ENCODE measurements at regions not wholly inside any gene's neighbourhood (a gene's known extent, or its start where the extent isn't known, plus 50 kb on each side); places are given as distances from the start of the nearest gene placed in this dataset.
A peak's percentile ranks its signal among the peaks of the same experiment; 100 is the strongest.

DNA sequence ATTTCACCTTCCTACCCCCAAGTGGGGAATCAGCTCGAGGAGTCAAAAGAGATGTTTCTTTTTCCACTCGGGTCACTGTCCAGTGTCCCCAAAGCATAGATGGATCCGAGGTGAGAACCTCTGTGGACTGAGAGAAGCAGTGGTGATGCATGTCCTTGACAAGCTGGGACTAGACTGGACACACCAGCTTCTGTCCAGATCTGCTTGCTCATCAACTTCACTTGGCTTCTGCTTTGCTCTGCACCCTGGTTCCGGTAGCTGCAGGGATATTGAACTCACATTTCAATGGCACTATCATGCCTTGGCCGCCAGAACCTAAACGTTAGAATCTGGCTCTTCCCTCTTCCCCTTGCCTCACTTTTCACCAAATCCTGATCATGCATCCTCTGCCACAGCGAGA is 50.3 kb upstream of the CXCL12 start:
- DNase-seq (ENCODE audit: low spot score), result no peak

DNA sequence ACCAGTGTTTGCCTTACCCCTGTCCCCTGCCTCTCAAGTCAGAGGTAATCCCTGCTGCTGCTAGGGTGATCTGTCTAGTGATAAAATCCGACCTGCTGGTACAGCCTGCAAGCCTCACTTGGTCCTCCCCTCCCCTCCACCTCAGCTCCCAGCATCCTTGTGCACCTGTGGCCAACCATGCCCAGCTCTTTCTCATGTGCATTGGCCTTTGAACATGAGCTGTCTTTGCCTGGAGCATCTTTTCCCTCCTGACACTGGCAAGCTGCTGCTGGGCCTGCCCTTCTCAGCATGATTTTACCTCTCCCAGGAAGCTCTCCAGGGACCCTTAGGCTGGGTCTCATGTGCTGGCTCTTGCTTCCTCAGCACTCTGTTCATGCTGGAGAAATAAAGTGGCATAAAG is 51.3 kb upstream of the CXCL12 start:
- no peak for DNase-seq (ENCODE audit: low spot score)

DNA sequence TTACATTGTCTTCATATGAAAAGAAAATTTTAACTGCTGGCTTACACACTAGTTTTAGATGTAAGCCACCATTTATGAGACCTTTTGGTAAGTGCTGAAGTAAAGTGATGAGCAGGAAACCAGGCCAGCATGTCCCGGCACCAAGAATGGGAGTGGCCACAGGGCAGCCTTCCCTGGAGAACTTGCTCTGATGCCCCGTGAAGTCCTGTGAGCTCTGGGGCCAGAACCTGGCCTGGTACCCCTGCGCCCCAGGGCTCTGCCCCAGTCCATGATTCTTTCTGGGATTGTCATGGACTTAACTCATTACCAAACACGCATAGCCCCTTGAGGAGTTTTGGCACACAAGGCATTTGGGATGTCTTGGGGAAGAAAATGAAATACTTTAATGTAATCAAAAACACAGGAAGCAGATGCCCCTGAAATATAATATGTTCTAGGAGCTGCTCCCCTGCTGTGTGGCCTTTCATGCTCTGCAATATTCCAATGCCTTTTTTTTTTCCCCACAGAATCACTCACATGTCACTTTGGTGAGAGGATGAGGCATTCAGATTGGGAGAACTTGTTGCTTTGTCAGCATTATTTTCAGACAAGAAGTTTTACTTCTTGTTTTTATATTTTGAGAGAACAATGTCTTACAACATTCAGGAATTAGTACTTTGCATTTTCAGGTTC is 53.1 kb upstream of the CXCL12 start:
- DNase-seq (ENCODE audit: low spot score), result peak; percentile 9

DNA sequence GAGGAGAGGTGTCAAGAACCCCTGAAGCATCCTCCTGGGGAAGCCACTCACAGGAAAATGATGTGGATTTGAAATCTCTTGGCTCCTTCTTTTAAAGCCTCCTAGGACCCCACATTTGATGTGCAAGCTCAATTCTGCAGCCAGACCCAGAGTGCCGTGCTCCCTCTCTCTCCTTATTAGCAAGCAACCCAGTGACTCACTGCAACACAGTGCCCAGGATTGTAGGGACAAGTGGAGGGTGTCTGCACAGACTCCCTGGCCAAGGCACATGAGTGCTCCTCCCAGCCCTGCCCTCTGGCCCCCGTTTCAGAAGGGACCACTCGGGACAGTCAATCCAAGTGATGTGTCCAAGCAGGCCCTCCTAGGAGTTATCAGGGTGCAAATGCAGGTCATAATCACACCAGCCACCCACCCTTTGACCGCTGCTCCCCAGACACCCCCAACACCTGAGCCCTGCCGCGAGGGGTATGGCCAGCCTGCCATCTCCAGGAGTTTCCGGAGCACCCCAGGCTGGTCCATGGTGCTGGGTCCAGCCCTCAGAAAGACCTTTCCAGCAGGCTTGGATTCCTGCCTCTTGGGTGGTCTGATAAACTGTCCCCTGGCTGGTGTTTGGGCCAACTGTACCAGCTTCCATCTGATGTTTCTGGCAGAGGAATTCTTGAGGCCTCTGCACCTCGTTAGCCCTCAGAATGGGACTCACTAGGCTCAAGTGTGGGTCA is 54.5 kb upstream of the CXCL12 start:
- DNase-seq (ENCODE audit: low spot score), result no peak

DNA sequence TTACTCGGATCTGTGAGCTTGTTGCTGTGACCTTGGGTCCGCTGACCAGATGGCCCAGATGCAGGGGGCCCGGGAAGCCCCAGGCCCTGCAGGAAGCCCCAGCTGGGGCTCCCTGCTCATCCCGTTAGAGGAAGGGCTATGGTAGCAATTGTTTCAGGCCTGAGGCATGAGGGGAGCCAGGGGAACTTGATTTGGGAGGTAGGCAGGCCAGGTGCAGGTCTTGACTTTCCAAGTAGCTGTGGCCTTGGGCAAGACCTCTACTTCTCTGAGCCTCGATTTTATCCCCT is 55.0 kb upstream of the CXCL12 start:
- DNase-seq (ENCODE audit: low spot score), result no peak

DNA sequence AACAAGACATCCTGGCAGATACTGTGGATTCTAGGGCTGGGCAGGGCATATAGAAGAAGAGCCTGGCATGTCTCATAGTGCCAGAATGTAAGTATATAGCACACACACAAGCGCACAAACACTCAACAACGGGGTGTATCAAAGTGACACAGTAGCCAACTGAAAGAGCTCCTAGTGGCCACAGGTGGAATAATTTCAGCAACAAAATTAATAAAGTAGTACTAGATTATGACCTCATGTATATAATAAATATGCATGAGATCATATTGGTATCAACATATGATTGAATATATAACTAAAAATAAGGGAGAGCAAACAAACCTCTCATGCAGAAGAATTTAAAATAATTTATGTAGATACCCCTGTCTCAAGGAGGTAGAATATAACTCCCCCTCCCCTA is 72.4 kb upstream of the CXCL12 start:
- DNase-seq (ENCODE audit: low spot score), result no peak

DNA sequence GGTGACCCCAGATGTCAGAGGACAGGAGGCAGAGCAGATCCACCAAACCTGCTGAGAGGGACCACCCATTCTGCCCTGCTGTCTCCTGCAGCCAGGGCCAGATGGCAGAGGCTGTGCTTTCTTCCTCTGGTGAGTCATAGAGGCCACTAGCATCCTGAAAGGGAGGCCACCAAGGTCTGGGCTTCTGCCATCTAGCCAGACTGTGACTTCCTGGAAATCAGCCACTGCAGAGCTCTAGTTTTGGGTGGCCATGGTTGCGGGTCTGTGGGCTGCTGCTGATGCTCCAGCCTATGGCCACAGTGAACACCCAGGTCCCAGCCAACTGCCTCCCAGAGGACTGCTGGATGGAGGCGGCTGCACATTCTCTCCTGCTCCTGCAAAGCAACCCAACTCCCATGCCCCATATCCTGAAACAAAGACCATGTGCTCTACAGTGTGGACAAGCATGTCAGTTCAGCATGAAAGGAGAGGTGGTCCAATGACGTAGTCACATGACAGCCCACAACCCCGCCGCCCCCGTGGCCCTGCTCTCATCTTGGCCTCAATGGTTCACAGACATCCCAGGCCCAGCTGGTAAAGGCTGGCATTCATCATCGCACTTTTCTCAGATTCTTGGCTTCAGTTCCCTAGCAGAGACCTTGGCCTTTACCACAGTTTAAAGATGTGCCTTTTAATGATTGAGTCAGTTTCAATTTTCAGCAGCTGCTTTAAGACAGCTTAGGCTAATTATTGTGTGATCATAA is 73.9 kb upstream of the CXCL12 start:
- no peak for DNase-seq (ENCODE audit: low spot score)

DNA sequence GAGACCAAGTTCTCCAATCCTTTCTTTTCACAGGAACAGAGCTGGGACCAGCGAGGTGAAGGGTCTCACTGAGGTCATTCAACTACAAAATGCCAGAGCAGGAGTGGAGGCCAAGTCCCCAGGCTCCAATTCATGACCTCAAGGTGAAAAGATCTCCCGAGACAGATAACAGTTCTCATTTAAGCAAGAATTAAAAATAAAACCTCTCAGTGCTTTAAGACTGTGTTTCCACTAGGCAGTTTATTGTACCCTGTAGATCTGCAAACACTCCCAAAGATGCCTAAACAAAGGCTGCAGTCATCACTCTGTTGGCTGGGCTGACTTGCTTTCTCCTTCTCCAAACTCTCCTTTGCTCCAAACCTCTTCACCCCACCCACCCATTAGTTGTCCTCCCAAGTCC is 74.8 kb upstream of the CXCL12 start:
- DNase-seq (ENCODE audit: low spot score), result no peak

DNA sequence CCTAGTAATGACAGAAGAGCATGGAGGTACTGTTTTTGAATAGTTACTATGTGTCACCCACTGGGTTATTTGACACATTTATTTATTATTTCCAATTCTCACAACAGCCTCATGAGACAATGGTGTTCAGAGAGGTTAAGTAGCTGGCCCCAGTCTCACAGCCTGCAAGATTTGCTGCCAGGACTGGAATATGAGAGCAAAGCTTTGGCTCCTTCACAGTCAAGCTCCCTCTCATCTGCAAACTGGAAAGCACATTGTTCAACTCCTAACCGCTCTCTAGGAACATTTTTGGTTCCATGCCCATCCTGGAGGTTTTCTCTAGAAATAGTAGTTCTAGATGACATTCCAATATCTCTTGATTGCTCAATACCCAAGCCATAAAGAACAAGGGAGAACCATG is 75.5 kb upstream of the CXCL12 start:
- no peak for DNase-seq (ENCODE audit: low spot score)

DNA sequence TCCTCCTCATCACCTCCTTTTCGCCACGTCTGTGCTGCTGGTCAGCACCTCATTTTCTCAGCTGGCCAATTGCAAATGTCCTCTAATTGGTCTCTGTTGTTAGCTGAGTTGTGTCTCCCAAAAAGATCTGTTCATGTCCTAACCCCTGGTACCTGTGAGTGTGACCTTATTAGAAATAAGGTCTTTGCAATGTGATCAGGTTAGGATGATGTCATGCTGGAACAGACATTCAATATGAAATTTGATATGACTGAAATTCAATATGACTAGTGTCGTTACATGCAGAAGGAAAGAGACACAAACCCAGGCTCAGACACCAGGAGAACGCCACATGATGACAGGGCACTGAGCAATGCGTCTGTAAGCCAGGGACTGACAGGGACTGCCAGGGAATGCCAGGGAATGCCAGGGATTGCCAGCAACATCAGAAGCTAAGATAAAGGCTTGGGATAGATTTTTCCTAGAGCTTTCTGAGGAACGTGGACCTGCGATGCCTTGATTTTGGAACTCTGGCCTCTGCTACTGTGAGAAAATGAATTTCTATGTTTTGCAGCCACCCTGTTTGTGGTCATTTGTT is 77.5 kb upstream of the CXCL12 start:
- no peak for DNase-seq (ENCODE audit: low spot score)

DNA sequence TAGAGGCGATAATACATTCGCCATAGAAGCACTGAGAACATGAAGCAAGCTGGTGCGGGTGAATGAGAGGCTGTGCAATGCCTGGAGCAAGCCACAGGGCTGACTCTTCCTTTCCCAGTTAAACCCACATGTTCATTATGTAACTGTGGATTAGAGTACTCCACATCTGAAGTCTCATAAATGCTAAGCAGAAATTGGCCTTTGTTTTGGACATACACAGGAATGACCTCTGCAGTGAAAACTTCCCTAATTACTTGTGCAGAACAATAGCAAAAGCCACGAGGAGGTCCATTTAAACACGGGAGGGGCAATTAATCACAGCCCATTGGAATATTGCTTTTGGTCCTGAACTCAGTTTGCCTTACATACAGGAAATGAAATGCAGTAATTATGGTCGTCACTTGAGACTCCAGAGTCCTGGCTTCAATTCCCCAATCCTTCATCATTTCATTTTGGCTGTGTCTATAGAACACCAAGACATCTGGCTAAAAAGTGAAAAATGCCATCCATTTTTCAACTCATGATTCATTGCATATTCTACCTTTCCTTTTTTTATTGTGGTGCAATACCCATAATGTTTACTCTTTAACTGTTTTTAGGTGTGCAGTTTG is 78.7 kb upstream of the CXCL12 start:
- peak; percentile 15 for DNase-seq (ENCODE audit: low spot score)

DNA sequence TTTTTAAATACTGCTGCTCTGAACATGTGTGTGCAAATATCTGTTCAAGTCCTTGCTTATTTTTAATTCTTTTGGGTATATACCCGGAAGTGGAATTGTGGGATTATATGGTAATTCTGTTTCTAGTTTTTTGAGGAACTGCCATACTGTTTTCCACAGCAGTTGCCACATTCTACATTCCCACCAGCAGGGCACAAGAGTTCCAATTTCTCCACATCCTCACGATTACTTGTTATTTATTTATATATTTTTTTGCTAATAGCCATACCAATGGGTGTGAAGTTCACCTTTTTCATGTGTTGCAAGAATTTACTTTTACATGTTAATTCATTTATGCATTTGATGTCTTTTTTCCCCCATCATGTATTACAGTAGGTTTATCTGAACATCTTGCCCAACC is 79.6 kb upstream of the CXCL12 start:
- no peak for DNase-seq (ENCODE audit: low spot score)

DNA sequence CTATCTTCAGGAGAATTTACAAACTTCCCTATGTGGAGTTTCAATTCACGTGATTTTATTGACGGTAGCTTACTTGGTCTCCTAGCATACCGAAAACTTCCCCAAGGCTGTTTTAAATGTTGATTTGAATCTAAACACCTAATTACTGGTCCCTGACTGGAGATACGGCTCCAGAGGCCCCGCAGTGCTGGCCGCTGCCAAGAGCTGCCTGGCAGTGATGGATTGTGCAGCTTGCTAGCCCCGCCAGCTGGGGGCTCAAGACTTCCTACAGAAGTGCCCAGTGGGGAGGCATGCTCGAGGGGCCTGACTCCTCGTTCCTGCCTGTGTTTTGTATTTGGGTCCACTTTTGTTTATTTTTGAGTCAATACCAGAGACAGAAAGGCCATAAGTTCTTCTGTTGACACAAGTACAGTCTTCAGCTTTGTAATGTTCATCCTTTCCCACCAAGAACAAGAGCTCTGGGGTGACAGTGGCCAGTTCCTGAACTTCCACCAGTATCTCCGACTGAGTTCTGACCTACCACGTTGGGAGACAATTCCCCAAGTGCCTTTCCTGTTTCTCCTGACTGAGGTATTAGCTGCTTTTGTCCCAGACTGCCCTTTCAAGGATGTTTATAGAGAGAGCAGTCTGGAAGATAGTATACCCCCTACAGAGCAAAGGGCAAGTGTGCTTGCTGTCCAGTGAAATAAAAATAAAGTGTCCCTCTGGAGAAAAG is 80.7 kb upstream of the CXCL12 start:
- no peak for DNase-seq (ENCODE audit: low spot score)

DNA sequence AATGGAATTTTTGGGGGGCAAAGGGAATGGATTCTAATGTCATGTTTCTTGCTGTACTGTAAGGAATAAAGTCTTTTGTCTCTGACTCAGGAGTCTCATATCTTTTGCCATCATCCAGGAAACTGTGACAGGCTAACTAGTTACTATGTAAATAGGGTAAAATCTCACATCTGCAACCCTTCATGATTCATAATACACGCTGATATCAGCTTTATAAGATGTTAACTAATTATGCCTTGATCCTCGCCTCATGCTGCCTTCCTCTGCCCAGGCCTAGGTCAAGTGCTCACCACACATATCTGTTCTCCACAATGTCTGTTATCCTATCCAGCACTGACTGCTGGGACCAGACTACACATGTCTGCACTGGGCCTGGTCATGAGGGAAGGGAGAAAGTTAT is 81.3 kb upstream of the CXCL12 start:
- no peak for DNase-seq (ENCODE audit: low spot score)

DNA sequence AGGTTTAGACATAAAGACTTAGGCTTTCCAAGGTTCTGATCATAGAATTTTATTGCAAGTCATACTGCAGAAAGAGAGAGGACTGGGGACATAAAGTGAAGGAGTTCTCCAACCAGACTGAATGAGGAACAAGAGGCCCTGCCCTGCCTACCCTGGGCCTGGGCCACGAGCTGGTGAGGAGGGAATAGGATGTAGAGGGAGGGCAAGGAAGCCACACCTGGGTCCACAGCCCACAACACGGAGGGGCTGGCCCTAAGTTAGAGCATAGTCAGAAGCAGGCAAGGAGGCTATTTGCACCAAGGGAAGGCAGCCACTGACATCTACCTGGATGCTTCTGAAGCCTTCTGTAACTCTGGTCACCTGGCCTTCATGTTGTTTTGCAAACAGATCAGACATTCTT is 82.2 kb upstream of the CXCL12 start:
- no peak for DNase-seq (ENCODE audit: low spot score)

DNA sequence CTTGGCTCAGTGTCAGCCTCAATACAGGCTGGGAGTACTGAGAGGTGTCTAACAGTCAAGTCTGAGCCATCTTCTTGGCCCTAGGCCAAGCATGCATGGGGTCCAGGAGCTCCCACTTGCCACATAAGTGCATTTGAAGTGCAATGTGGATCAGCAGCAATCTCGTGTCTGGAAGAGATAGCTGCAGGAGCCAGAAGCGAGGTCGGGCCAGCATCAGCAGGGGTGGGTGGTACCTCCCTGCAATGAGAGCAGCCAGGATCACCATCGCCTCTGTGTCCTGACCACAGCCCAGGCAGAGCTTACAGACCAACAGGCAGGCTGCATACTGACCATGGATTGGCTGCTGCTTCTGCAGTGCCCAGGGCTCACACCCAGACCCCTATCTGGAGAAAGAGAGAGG is 83.0 kb upstream of the CXCL12 start:
- peak; percentile 22 for DNase-seq (ENCODE audit: low spot score)

DNA sequence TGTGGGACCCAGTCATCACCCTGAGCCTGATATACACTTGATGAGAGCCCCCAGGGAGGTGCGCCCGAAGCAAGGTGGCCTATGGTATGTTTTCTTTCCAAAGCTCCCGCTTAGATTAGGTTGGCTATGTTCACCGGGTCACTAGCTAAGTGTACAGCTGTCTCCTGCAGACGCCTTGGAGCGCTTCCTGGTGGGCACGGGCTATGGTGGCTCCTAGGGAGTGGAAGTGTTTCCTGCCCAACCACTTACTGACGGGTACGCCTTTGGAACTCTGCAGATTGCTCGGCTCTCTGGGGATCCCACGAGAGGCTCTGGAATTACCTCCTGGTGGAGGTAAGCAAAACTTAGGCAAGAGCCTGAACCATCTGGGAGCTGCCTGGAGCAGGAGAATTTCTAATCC is 83.6 kb upstream of the CXCL12 start:
- no peak for DNase-seq (ENCODE audit: low spot score)

DNA sequence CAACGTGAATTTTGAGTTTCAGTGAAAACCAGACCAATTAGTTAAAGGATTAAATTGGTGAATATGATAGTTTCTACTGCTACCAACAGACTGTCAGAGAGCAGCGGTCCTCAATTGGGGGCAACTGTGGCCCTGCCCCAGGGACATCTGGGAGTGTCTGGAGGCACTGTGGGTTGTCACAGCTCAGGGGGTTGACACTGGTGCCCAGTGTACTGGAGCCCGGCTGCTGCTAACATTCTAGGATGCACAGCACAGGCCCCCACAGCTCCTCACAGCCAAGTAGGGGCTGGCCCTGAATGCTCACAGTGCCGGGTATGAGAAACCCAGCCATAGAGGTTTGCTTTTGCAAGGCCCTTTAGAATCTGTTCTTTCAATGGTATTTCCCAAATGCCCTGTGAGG is 84.1 kb upstream of the CXCL12 start:
- DNase-seq (ENCODE audit: low spot score), result no peak

DNA sequence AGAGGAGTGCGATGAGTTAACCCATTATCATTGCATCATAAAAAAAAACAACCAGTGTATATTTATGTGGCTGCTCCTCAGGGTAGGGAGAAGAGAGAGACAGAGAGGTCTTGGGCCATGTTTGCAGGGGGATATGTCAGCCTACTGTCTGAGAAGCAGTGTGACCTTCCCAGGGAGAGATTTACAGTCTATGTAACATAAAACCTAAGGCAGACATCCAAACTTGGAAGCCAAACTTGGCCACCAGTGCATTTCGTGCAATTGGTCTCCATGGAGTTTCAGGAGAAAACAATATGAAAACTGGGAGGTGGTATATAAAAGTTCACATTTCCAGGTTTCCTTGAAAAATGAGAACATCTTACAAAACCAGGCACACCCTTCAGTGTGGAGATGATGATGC is 85.9 kb upstream of the CXCL12 start:
- DNase-seq (ENCODE audit: low spot score), result no peak

DNA sequence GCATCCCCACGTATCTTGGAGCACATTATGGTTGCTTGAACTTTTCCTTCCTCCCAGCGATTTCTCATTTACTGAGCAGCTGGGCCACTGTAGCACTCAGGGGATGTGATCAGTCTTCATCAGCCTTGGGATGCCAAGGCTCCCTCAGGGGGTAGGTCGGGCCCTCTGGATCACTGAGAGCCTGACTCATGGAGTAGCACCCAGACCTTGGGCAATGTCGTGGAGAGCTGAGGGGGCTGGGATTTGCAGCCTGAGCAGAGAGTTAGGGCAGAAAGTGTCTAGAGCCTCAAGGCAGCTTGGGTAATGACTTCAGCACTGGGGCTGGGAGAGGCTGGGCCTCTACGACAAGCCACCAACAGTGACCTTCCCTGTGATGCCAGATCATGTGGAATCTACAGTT is 86.5 kb upstream of the CXCL12 start:
- DNase-seq (ENCODE audit: low spot score), result no peak

DNA sequence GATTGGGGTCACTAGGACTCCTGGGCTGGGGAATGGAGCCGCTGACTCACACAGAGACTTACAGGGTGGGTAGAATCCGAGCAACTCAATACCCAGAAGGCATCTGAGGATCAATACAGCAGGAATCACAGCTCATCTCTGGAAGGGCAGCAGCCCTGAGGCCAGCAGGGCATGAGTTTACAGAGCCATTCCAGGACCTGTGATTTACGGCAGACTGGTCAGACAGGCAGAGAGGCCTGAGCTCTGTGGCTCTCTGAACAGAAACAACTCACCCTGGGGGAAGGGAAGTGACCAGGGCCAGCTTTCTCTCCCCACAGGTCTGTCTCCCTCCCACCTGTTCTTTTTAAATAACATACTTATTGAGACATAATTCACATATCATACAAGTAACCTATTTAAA is 88.2 kb upstream of the CXCL12 start:
- DNase-seq (ENCODE audit: low spot score), result no peak

Measured in umbilical cord (tissue), 1 donor.